ENCODE measurements at regions not wholly inside any gene's neighbourhood (a gene's known extent, or its start where the extent isn't known, plus 50 kb on each side); places are given as distances from the start of the nearest gene placed in this dataset.

DNA sequence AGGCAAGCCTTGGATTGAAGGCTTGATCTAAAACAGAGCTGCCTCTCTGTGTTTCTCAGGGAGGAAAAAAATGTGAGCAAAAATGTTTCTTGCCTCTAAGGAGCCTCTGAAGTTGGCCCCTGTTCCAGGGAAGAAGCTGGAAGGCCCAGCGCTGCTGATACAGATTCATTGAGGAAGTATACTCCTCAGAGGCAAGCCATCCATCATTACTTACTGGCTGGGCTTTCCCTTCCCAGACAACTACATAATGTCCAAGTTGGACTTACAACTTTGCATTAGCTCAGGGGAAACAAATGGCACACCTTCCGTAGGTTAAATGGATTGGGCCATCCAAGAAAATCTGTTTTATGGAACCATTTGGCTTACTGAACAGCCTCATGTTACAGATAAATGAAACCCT is 263.7 kb upstream of the SEL1L start:
- no peaks in the 10 kb centered on the region for H3K27me3 ChIP-seq (ENCODE audit: control insufficient read depth in 3 of 3, insufficient read depth in 3 of 3, low read length in 2 of 3)
- TF ChIP-seq, protein P1, sequence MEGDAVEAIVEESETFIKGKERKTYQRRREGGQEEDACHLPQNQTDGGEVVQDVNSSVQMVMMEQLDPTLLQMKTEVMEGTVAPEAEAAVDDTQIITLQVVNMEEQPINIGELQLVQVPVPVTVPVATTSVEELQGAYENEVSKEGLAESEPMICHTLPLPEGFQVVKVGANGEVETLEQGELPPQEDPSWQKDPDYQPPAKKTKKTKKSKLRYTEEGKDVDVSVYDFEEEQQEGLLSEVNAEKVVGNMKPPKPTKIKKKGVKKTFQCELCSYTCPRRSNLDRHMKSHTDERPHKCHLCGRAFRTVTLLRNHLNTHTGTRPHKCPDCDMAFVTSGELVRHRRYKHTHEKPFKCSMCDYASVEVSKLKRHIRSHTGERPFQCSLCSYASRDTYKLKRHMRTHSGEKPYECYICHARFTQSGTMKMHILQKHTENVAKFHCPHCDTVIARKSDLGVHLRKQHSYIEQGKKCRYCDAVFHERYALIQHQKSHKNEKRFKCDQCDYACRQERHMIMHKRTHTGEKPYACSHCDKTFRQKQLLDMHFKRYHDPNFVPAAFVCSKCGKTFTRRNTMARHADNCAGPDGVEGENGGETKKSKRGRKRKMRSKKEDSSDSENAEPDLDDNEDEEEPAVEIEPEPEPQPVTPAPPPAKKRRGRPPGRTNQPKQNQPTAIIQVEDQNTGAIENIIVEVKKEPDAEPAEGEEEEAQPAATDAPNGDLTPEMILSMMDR (IDR thresholded peaks at IDR 0.05; ENCODE audit: control extremely low read depth, extremely low read depth) = no peak
- H3K9me3 ChIP-seq (ENCODE audit: control insufficient read depth in 4 of 4, insufficient read depth in 3 of 4, low read length in 3 of 4) = no peaks in the 10 kb centered on the region
- no peaks in the 10 kb centered on the region for H3K4me1 ChIP-seq (ENCODE audit: control insufficient read depth in 5 of 5, insufficient read depth in 5 of 5, low read length in 5 of 5)
- no peaks in the 10 kb centered on the region for H3K36me3 ChIP-seq (ENCODE audit: control insufficient read depth in 4 of 4, insufficient read depth in 4 of 4, low read length in 4 of 4)
- ATAC-seq (ENCODE audit: insufficient read depth, low FRiP score) = no peak
- 50 to 67% methylated on average over 2 of the region's 2 CpGs for WGBS, 2 donors
- H3K27ac ChIP-seq (ENCODE audit: low read depth in 1 of 2, low read length in 1 of 2) = no peak overlapping the region
- DNase-seq = no peak
- no peak overlapping the region for H3K9ac ChIP-seq (ENCODE audit: insufficient read depth in 1 of 2, low read length in 2 of 2)
- H3K4me3 ChIP-seq = no peak overlapping the region

DNA sequence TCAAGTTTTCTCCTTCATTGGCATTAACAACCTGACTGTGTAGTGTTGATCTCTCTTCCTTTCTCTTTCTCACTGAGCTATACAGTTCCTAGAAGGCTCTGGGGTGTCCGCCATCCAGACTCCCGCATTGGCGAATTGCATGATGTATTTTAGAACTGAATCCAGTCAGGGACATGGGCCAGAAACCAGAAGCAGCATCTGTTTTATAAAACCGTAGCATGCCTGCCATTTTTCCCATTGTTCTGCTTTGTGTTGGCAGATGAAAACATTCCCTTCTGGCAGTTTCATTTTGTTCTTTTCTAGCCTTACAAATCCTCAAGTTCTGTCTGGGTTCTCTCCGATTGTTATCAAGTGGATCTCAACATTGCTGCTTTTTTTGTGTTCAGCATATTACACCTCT is 268.3 kb upstream of the SEL1L start:
- Histone ChIP-seq H3K27me3 (ENCODE audit: control insufficient read depth in 3 of 3, insufficient read depth in 3 of 3, low read length in 2 of 3) (no peaks in the 10 kb centered on the region), H3K27ac (ENCODE audit: low read depth in 1 of 2, low read length in 1 of 2) (no peak overlapping the region), H3K9ac (ENCODE audit: insufficient read depth in 1 of 2, low read length in 2 of 2) (no peak overlapping the region), H3K36me3 (ENCODE audit: control insufficient read depth in 4 of 4, insufficient read depth in 4 of 4, low read length in 4 of 4) (no peaks in the 10 kb centered on the region), H3K4me1 (ENCODE audit: control insufficient read depth in 5 of 5, insufficient read depth in 5 of 5, low read length in 5 of 5) (no peaks in the 10 kb centered on the region), H3K4me3 (no peak overlapping the region), H3K9me3 (ENCODE audit: control insufficient read depth in 4 of 4, insufficient read depth in 3 of 4, low read length in 3 of 4) (no peaks in the 10 kb centered on the region)
- TF ChIP-seq, protein P1 (IDR thresholded peaks at IDR 0.05; ENCODE audit: control extremely low read depth, extremely low read depth) = no peak
- no peak for ATAC-seq (ENCODE audit: insufficient read depth, low FRiP score)
- 84 to 86% methylated on average over 5 of the region's 5 CpGs for WGBS, 2 donors
- DNase-seq = peak in 2 of 3 donors; percentile 13 to 19

DNA sequence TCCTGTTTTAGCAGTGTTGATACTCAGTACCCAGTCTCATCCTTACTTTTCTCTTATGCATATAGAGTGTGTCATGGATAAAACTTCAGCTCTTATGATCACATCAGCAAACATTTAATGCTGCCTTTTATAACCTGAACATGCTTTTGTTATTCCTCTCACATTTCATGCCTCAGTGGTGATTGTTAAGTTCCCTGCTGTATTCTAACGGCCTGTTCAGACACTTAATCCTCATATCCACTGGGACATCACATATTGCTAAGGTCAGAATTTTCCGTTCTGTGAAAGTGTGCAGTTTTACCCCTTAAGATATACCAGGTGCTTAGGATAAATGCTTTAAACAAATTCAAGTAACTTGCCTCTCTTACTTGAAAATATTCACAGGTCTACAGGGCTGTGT is 268.7 kb upstream of the SEL1L start:
- 64 to 74% methylated on average over 2 of the region's 2 CpGs for WGBS, 2 donors
- TF ChIP-seq, protein P1 (IDR thresholded peaks at IDR 0.05; ENCODE audit: control extremely low read depth, extremely low read depth) = no peak
- Histone ChIP-seq H3K9me3 (ENCODE audit: control insufficient read depth in 4 of 4, insufficient read depth in 3 of 4, low read length in 3 of 4) (no peaks in the 10 kb centered on the region), H3K4me3 (no peak overlapping the region), H3K27ac (ENCODE audit: low read depth in 1 of 2, low read length in 1 of 2) (no peak overlapping the region), H3K9ac (ENCODE audit: insufficient read depth in 1 of 2, low read length in 2 of 2) (no peak overlapping the region), H3K4me1 (ENCODE audit: control insufficient read depth in 5 of 5, insufficient read depth in 5 of 5, low read length in 5 of 5) (no peaks in the 10 kb centered on the region), H3K27me3 (ENCODE audit: control insufficient read depth in 3 of 3, insufficient read depth in 3 of 3, low read length in 2 of 3) (no peaks in the 10 kb centered on the region), H3K36me3 (ENCODE audit: control insufficient read depth in 4 of 4, insufficient read depth in 4 of 4, low read length in 4 of 4) (no peaks in the 10 kb centered on the region)
- ATAC-seq (ENCODE audit: insufficient read depth, low FRiP score) (no peak), DNase-seq (no peak)

DNA sequence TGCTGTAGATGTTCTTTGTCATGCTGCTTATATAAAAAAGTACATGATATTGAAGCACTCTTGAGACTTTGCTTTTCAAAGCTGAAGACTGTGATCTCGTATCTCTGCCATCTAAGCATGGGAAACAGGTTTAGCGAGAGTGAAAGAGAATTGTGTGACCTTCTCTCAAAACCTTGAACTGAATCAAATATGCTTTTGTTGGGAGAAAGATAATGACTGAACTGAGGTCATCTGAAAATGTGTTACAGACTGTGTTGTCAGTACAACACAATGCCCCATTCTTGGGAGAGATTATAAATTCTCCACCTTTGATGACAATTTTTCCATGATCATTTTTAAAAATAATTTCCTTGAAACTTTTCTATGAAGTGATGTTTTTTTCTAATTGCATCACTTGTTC is 272.1 kb upstream of the SEL1L start:
- Histone ChIP-seq H3K27me3 (ENCODE audit: control insufficient read depth in 3 of 3, insufficient read depth in 3 of 3, low read length in 2 of 3) (no peaks in the 10 kb centered on the region), H3K9me3 (ENCODE audit: control insufficient read depth in 4 of 4, insufficient read depth in 3 of 4, low read length in 3 of 4) (no peaks in the 10 kb centered on the region), H3K4me1 (ENCODE audit: control insufficient read depth in 5 of 5, insufficient read depth in 5 of 5, low read length in 5 of 5) (no peaks in the 10 kb centered on the region), H3K4me3 (no peak overlapping the region), H3K36me3 (ENCODE audit: control insufficient read depth in 4 of 4, insufficient read depth in 4 of 4, low read length in 4 of 4) (no peaks in the 10 kb centered on the region), H3K9ac (ENCODE audit: insufficient read depth in 1 of 2, low read length in 2 of 2) (no peak overlapping the region), H3K27ac (ENCODE audit: low read depth in 1 of 2, low read length in 1 of 2) (no peak overlapping the region)
- WGBS, 2 donors = 61 to 81% methylated on average over 2 of the region's 2 CpGs
- TF ChIP-seq, protein P1 (IDR thresholded peaks at IDR 0.05; ENCODE audit: control extremely low read depth, extremely low read depth) = no peak
- DNase-seq (peak in 1 of 3 donors; percentile 14), ATAC-seq (ENCODE audit: insufficient read depth, low FRiP score) (no peak)
